GM23338 (cell line): ENCODE measurements at regions not wholly inside any gene's neighbourhood (a gene's known extent, or its start where the extent isn't known, plus 50 kb on each side); places are given as distances from the start of the nearest gene placed in this dataset.

Source experiments
- ATAC-seq: fragments of 200-7000 bp; cut with Tn5 transposase; 3 replicates; pipeline ENCODE4 v1.9.1; 2020
- DNase-seq: peaks from one replicate; pipeline ENCODE4 v3.0.0-alpha.2; 2015; ENCODE audit warnings: low spot score
- H2AFZ ChIP-seq: fragments of 200-600 bp; sonication (generic); 2 replicates; pipeline ENCODE4 v1.8.0; 2016; ENCODE audit warnings: antibody characterized with exemption, mild to moderate bottlenecking, moderate library complexity
- H3F3A ChIP-seq: fragments of 200-600 bp; sonication (generic); replicated peaks from 2 replicates; pipeline ENCODE4 v1.8.0; 2017; ENCODE audit warnings: antibody characterized with exemption, mixed run types, low read depth
- H3K27ac ChIP-seq: fragments of 200-600 bp; sonication (generic); 2 replicates; pipeline ENCODE4 v1.6.1; 2016; ENCODE audit warnings: low read depth
- H3K27me3 ChIP-seq: fragments of 200-600 bp; sonication (generic); 2 replicates; pipeline ENCODE4 v1.8.0; 2016; ENCODE audit warnings: mild to moderate bottlenecking, mixed run types, moderate library complexity; ENCODE audit not compliant: insufficient read depth
- H3K36me3 ChIP-seq: fragments of 200-600 bp; sonication (generic); 2 replicates; pipeline ENCODE4 v1.8.0; 2016; ENCODE audit warnings: mild to moderate bottlenecking; ENCODE audit not compliant: insufficient read depth
- H3K4me1 ChIP-seq: fragments of 200-600 bp; sonication (generic); 2 replicates; pipeline ENCODE4 v1.8.0; 2016; ENCODE audit warnings: mild to moderate bottlenecking, moderate library complexity; ENCODE audit not compliant: insufficient read depth
- H3K4me2 ChIP-seq: fragments of 200-600 bp; sonication (generic); 2 replicates; pipeline ENCODE4 v1.7.1; 2017; ENCODE audit warnings: mixed run types
- H3K4me3 ChIP-seq: fragments of 200-600 bp; sonication (generic); 2 replicates; pipeline ENCODE4 v1.6.1; 2016; ENCODE audit warnings: mixed run types
- H3K79me2 ChIP-seq: fragments of 200-600 bp; sonication (generic); replicated peaks from 2 replicates; pipeline ENCODE4 v1.8.0; 2017; ENCODE audit warnings: mild to moderate bottlenecking; ENCODE audit not compliant: insufficient read depth
- H3K9me2 ChIP-seq: fragments of 200-600 bp; sonication (generic); 2 replicates; pipeline ENCODE4 v1.8.0; 2017; ENCODE audit not compliant: insufficient read depth
- H4K20me1 ChIP-seq: fragments of 200-600 bp; sonication (generic); replicated peaks from 2 replicates; pipeline ENCODE4 v1.8.0; 2017; ENCODE audit warnings: mild to moderate bottlenecking; ENCODE audit not compliant: insufficient read depth
- H3K27ac Mint-ChIP-seq: 2 replicates; pipeline ENCODE4 v1.8.0; 2020; ENCODE audit warnings: inconsistent platforms, mild to moderate bottlenecking, moderate library complexity, mixed read lengths
- H3K27me3 Mint-ChIP-seq: 3 replicates; pipeline ENCODE4 v1.8.0; 2022; ENCODE audit warnings: low read depth, mild to moderate bottlenecking, moderate library complexity, mixed read lengths, inconsistent platforms; ENCODE audit not compliant: insufficient read depth, poor library complexity
- H3K36me3 Mint-ChIP-seq: 3 replicates; pipeline ENCODE4 v1.8.0; 2021; ENCODE audit warnings: low read depth, mild to moderate bottlenecking, inconsistent platforms, moderate library complexity, mixed read lengths
- H3K4me1 Mint-ChIP-seq: 3 replicates; pipeline ENCODE4 v1.8.0; 2020; ENCODE audit warnings: mild to moderate bottlenecking, inconsistent platforms, mixed read lengths
- H3K4me3 Mint-ChIP-seq: 3 replicates; pipeline ENCODE4 v1.8.0; 2021; ENCODE audit warnings: moderate library complexity, mild to moderate bottlenecking, inconsistent platforms, mixed read lengths
- H3K9me3 Mint-ChIP-seq: 3 replicates; pipeline ENCODE4 v1.8.0; 2020; ENCODE audit warnings: moderate library complexity, mild to moderate bottlenecking, inconsistent platforms, mixed read lengths
- CREB1 ChIP-seq: fragments of 250-450 bp; sonication (Bioruptor Pico); IDR thresholded peaks from 2 replicates; pipeline ENCODE4 v1.5.0; 2020; ENCODE audit warnings: low read depth, mild to moderate bottlenecking, moderate library complexity
- EZH2 ChIP-seq: fragments of 200-600 bp; sonication (generic); IDR thresholded peaks from one replicate; pipeline ENCODE4 v1.8.0; 2017; ENCODE audit warnings: antibody characterized with exemption, mild to moderate bottlenecking, low read depth; ENCODE audit not compliant: unreplicated experiment
- EZH2phosphoT487 ChIP-seq: fragments of 200-600 bp; sonication (generic); IDR thresholded peaks from one replicate; pipeline ENCODE4 v1.8.1; 2018; ENCODE audit warnings: antibody characterized with exemption; ENCODE audit not compliant: unreplicated experiment
- JUNB ChIP-seq: IDR thresholded peaks from one replicate; pipeline ENCODE4 v1.6.1; 2016; ENCODE audit warnings: antibody characterized with exemption; ENCODE audit not compliant: unreplicated experiment
- NANOG ChIP-seq: IDR thresholded peaks from 2 replicates; pipeline ENCODE4 v1.6.1; 2016; ENCODE audit warnings: antibody characterized with exemption, borderline replicate concordance
- POLR2AphosphoS5 ChIP-seq: IDR thresholded peaks from 2 replicates; pipeline ENCODE4 v1.6.1; 2016; ENCODE audit warnings: antibody characterized with exemption, low read depth
- STAT1 ChIP-seq: IDR thresholded peaks from one replicate; pipeline ENCODE4 v1.6.1; 2016; ENCODE audit warnings: antibody characterized with exemption; ENCODE audit not compliant: unreplicated experiment
- ZNF114 ChIP-seq: fragments of 250-450 bp; sonication (Bioruptor Pico); IDR thresholded peaks from 2 replicates; pipeline ENCODE4 v1.5.0; 2020; ENCODE audit warnings: mild to moderate bottlenecking, moderate library complexity
- ZNF331 ChIP-seq: fragments of 250-450 bp; sonication (Bioruptor Pico); IDR thresholded peaks from 2 replicates; pipeline ENCODE4 v1.5.0; 2020; ENCODE audit warnings: low read depth, mild to moderate bottlenecking, moderate library complexity
- TF ChIP-seq, protein P1 (sequence below): fragments of 250-450 bp; sonication (Bioruptor Pico); IDR thresholded peaks from 2 replicates; pipeline ENCODE4 v1.5.0; 2020; ENCODE audit warnings: mild to moderate bottlenecking, moderate library complexity
- TF ChIP-seq, protein P2 (sequence below), 2 experiments: fragments of 200-600 bp in 1 of 2; sonication (generic) in 1 of 2; conservative IDR thresholded peaks; 2 replicates each; pipeline versions ENCODE4 v1.5.1 to v1.6.1; 2016 to 2017; ENCODE audit warnings: antibody characterized with exemption in 2 of 2, low read depth in 2 of 2, mild to moderate bottlenecking in 2 of 2, moderate library complexity in 1 of 2
- TF ChIP-seq, protein P3 (sequence below): IDR thresholded peaks from one replicate; pipeline ENCODE4 v1.6.1; 2018; ENCODE audit warnings: antibody characterized with exemption; ENCODE audit not compliant: unreplicated experiment
- TF ChIP-seq, protein P4 (sequence below): IDR thresholded peaks from 2 replicates; pipeline ENCODE4 v1.6.1; 2016; ENCODE audit warnings: antibody characterized with exemption

DNA sequence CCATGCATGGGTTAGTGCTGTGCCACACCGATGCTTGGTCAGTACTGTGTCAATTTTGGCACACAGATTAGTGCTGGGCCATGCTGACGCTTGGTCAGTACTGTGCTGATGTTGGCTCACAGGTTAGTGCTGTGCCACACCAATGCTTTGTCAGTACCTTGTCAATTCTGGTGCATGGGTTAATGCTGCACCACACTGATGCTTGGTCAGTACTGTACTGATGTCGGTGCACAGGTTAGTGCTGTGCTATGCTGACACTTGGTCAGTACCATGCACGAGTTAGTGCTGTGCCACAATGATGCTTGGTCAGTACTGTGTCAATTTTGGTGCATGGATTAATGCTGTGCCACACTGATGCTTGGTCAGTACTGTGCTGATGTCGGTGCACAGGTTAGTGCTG lies 103.0 kb downstream of the NPIPB11 start:
- Histone ChIP-seq H4K20me1 (no peaks in the 10 kb centered on the region), H3K27ac (no peak overlapping the region), H3K9me2 (no peaks in the 10 kb centered on the region), H3K27me3 (no peaks in the 10 kb centered on the region), H2AFZ (no peak overlapping the region), H3F3A (no peaks in the 10 kb centered on the region), H3K4me2 (no peak overlapping the region), H3K36me3 (no peaks in the 10 kb centered on the region), H3K79me2 (no peaks in the 10 kb centered on the region), H3K4me1 (no peaks in the 10 kb centered on the region), H3K4me3 (no peak overlapping the region)
- ATAC-seq (no peak), DNase-seq (no peak)
- TF ChIP-seq POLR2AphosphoS5 = no peak
- no peak for TF ChIP-seq STAT1
- TF ChIP-seq, protein P1, sequence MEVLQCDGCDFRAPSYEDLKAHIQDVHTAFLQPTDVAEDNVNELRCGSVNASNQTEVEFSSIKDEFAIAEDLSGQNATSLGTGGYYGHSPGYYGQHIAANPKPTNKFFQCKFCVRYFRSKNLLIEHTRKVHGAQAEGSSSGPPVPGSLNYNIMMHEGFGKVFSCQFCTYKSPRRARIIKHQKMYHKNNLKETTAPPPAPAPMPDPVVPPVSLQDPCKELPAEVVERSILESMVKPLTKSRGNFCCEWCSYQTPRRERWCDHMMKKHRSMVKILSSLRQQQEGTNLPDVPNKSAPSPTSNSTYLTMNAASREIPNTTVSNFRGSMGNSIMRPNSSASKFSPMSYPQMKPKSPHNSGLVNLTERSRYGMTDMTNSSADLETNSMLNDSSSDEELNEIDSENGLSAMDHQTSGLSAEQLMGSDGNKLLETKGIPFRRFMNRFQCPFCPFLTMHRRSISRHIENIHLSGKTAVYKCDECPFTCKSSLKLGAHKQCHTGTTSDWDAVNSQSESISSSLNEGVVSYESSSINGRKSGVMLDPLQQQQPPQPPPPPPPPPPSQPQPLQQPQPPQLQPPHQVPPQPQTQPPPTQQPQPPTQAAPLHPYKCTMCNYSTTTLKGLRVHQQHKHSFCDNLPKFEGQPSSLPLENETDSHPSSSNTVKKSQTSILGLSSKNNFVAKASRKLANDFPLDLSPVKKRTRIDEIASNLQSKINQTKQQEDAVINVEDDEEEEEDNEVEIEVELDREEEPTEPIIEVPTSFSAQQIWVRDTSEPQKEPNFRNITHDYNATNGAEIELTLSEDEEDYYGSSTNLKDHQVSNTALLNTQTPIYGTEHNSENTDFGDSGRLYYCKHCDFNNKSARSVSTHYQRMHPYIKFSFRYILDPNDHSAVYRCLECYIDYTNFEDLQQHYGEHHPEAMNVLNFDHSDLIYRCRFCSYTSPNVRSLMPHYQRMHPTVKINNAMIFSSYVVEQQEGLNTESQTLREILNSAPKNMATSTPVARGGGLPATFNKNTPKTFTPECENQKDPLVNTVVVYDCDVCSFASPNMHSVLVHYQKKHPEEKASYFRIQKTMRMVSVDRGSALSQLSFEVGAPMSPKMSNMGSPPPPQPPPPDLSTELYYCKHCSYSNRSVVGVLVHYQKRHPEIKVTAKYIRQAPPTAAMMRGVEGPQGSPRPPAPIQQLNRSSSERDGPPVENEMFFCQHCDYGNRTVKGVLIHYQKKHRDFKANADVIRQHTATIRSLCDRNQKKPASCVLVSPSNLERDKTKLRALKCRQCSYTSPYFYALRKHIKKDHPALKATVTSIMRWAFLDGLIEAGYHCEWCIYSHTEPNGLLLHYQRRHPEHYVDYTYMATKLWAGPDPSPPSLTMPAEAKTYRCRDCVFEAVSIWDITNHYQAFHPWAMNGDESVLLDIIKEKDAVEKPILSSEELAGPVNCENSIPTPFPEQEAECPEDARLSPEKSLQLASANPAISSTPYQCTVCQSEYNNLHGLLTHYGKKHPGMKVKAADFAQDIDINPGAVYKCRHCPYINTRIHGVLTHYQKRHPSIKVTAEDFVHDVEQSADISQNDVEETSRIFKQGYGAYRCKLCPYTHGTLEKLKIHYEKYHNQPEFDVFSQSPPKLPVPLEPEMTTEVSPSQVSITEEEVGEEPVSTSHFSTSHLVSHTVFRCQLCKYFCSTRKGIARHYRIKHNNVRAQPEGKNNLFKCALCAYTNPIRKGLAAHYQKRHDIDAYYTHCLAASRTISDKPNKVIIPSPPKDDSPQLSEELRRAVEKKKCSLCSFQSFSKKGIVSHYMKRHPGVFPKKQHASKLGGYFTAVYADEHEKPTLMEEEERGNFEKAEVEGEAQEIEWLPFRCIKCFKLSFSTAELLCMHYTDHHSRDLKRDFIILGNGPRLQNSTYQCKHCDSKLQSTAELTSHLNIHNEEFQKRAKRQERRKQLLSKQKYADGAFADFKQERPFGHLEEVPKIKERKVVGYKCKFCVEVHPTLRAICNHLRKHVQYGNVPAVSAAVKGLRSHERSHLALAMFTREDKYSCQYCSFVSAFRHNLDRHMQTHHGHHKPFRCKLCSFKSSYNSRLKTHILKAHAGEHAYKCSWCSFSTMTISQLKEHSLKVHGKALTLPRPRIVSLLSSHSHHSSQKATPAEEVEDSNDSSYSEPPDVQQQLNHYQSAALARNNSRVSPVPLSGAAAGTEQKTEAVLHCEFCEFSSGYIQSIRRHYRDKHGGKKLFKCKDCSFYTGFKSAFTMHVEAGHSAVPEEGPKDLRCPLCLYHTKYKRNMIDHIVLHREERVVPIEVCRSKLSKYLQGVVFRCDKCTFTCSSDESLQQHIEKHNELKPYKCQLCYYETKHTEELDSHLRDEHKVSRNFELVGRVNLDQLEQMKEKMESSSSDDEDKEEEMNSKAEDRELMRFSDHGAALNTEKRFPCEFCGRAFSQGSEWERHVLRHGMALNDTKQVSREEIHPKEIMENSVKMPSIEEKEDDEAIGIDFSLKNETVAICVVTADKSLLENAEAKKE (CRISPR knock-in tag) = no peak
- TF ChIP-seq, protein P2, sequence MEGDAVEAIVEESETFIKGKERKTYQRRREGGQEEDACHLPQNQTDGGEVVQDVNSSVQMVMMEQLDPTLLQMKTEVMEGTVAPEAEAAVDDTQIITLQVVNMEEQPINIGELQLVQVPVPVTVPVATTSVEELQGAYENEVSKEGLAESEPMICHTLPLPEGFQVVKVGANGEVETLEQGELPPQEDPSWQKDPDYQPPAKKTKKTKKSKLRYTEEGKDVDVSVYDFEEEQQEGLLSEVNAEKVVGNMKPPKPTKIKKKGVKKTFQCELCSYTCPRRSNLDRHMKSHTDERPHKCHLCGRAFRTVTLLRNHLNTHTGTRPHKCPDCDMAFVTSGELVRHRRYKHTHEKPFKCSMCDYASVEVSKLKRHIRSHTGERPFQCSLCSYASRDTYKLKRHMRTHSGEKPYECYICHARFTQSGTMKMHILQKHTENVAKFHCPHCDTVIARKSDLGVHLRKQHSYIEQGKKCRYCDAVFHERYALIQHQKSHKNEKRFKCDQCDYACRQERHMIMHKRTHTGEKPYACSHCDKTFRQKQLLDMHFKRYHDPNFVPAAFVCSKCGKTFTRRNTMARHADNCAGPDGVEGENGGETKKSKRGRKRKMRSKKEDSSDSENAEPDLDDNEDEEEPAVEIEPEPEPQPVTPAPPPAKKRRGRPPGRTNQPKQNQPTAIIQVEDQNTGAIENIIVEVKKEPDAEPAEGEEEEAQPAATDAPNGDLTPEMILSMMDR (conservative IDR thresholded peaks at IDR 0.05; ENCODE audit: low read depth in 2 of 2) = no peak
- no peak for TF ChIP-seq NANOG
- TF ChIP-seq, protein P3, sequence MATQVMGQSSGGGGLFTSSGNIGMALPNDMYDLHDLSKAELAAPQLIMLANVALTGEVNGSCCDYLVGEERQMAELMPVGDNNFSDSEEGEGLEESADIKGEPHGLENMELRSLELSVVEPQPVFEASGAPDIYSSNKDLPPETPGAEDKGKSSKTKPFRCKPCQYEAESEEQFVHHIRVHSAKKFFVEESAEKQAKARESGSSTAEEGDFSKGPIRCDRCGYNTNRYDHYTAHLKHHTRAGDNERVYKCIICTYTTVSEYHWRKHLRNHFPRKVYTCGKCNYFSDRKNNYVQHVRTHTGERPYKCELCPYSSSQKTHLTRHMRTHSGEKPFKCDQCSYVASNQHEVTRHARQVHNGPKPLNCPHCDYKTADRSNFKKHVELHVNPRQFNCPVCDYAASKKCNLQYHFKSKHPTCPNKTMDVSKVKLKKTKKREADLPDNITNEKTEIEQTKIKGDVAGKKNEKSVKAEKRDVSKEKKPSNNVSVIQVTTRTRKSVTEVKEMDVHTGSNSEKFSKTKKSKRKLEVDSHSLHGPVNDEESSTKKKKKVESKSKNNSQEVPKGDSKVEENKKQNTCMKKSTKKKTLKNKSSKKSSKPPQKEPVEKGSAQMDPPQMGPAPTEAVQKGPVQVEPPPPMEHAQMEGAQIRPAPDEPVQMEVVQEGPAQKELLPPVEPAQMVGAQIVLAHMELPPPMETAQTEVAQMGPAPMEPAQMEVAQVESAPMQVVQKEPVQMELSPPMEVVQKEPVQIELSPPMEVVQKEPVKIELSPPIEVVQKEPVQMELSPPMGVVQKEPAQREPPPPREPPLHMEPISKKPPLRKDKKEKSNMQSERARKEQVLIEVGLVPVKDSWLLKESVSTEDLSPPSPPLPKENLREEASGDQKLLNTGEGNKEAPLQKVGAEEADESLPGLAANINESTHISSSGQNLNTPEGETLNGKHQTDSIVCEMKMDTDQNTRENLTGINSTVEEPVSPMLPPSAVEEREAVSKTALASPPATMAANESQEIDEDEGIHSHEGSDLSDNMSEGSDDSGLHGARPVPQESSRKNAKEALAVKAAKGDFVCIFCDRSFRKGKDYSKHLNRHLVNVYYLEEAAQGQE = no peak
- no peak for TF ChIP-seq EZH2
- TF ChIP-seq ZNF114 = no peak
- no peak for TF ChIP-seq EZH2phosphoT487
- TF ChIP-seq, protein P4, sequence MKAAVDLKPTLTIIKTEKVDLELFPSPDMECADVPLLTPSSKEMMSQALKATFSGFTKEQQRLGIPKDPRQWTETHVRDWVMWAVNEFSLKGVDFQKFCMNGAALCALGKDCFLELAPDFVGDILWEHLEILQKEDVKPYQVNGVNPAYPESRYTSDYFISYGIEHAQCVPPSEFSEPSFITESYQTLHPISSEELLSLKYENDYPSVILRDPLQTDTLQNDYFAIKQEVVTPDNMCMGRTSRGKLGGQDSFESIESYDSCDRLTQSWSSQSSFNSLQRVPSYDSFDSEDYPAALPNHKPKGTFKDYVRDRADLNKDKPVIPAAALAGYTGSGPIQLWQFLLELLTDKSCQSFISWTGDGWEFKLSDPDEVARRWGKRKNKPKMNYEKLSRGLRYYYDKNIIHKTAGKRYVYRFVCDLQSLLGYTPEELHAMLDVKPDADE = no peak
- no peak for TF ChIP-seq ZNF331 (CRISPR knock-in tag)
- no peak for TF ChIP-seq JUNB
- TF ChIP-seq CREB1 (CRISPR knock-in tag) = no peak
- no peaks in the 10 kb centered on the region for H3K36me3 Mint-ChIP-seq
- H3K4me1 Mint-ChIP-seq = peaks cover 5% of the 10 kb centered on the region
- no peaks in the 10 kb centered on the region for H3K9me3 Mint-ChIP-seq
- peaks cover 7% of the 10 kb centered on the region for H3K27me3 Mint-ChIP-seq
- H3K4me3 Mint-ChIP-seq = no peak overlapping the region
- H3K27ac Mint-ChIP-seq = no peak overlapping the region
